ENCODE measurements at regions not wholly inside any gene's neighbourhood (a gene's known extent, or its start where the extent isn't known, plus 50 kb on each side); places are given as distances from the start of the nearest gene placed in this dataset.

GRCh38 chrX:138018145-138018799 is 452.3 kb downstream of the ZIC3 start:
- H3K9me3 Mint-ChIP-seq (ENCODE audit: unreplicated experiment): no peaks in the 10 kb centered on the region
- H3K27me3 Mint-ChIP-seq (ENCODE audit: unreplicated experiment): no peaks in the 10 kb centered on the region
- H3K36me3 Mint-ChIP-seq (ENCODE audit: low read depth, unreplicated experiment): no peaks in the 10 kb centered on the region
- no peak for TF ChIP-seq CTCF (IDR thresholded peaks at IDR 0.05; ENCODE audit: unreplicated experiment)
- no peak overlapping the region for H3K4me3 Mint-ChIP-seq (ENCODE audit: unreplicated experiment)
- no peak overlapping the region for H3K27ac Mint-ChIP-seq (ENCODE audit: unreplicated experiment)
- H3K4me1 Mint-ChIP-seq (ENCODE audit: unreplicated experiment): no peaks in the 10 kb centered on the region
- no peak for DNase-seq (ENCODE audit: low spot score)

- TF ChIP-seq CTCF (IDR thresholded peaks at IDR 0.05; ENCODE audit: unreplicated experiment): no peak
- Mint-ChIP-seq H3K27ac (ENCODE audit: unreplicated experiment) (no peak overlapping the region), H3K4me3 (ENCODE audit: unreplicated experiment) (no peak overlapping the region), H3K9me3 (ENCODE audit: unreplicated experiment) (no peaks in the 10 kb centered on the region), H3K36me3 (ENCODE audit: low read depth, unreplicated experiment) (no peaks in the 10 kb centered on the region), H3K27me3 (ENCODE audit: unreplicated experiment) (no peaks in the 10 kb centered on the region), H3K4me1 (ENCODE audit: unreplicated experiment) (no peaks in the 10 kb centered on the region)
- no peak for DNase-seq (ENCODE audit: low spot score)
Observed at GRCh38 chrX:138020941-138021340, 455.0 kb downstream of the ZIC3 start.

GRCh38 chrX:138026211-138026610 is 460.3 kb downstream of the ZIC3 start:
- DNase-seq (ENCODE audit: low spot score): no peak
- TF ChIP-seq CTCF (IDR thresholded peaks at IDR 0.05; ENCODE audit: unreplicated experiment): peak; percentile 47
- Mint-ChIP-seq H3K27ac (ENCODE audit: unreplicated experiment) (no peak overlapping the region), H3K4me1 (ENCODE audit: unreplicated experiment) (no peaks in the 10 kb centered on the region), H3K9me3 (ENCODE audit: unreplicated experiment) (no peaks in the 10 kb centered on the region), H3K4me3 (ENCODE audit: unreplicated experiment) (no peak overlapping the region), H3K27me3 (ENCODE audit: unreplicated experiment) (no peaks in the 10 kb centered on the region), H3K36me3 (ENCODE audit: low read depth, unreplicated experiment) (no peaks in the 10 kb centered on the region)

- Mint-ChIP-seq H3K4me1 (ENCODE audit: unreplicated experiment) (no peaks in the 10 kb centered on the region), H3K27ac (ENCODE audit: unreplicated experiment) (no peak overlapping the region), H3K36me3 (ENCODE audit: low read depth, unreplicated experiment) (no peaks in the 10 kb centered on the region), H3K4me3 (ENCODE audit: unreplicated experiment) (no peak overlapping the region), H3K27me3 (ENCODE audit: unreplicated experiment) (no peaks in the 10 kb centered on the region), H3K9me3 (ENCODE audit: unreplicated experiment) (no peaks in the 10 kb centered on the region)
- no peak for DNase-seq (ENCODE audit: low spot score)
- no peak for TF ChIP-seq CTCF (IDR thresholded peaks at IDR 0.05; ENCODE audit: unreplicated experiment)
Observed at GRCh38 chrX:138031715-138032114, 465.8 kb downstream of the ZIC3 start.

GRCh38 chrX:138034136-138034535 is 468.2 kb downstream of the ZIC3 start:
- Mint-ChIP-seq H3K27ac (ENCODE audit: unreplicated experiment) (no peak overlapping the region), H3K4me1 (ENCODE audit: unreplicated experiment) (no peaks in the 10 kb centered on the region), H3K36me3 (ENCODE audit: low read depth, unreplicated experiment) (no peaks in the 10 kb centered on the region), H3K9me3 (ENCODE audit: unreplicated experiment) (no peaks in the 10 kb centered on the region), H3K27me3 (ENCODE audit: unreplicated experiment) (no peaks in the 10 kb centered on the region), H3K4me3 (ENCODE audit: unreplicated experiment) (no peak overlapping the region)
- no peak for TF ChIP-seq CTCF (IDR thresholded peaks at IDR 0.05; ENCODE audit: unreplicated experiment)
- no peak for DNase-seq (ENCODE audit: low spot score)
